Ovary (tissue), 7 donors: ENCODE measurements at regions not wholly inside any gene's neighbourhood (a gene's known extent, or its start where the extent isn't known, plus 50 kb on each side); places are given as distances from the start of the nearest gene placed in this dataset.

Experiments
- DNase-seq, 5 donors: peaks; one replicate each; pipeline ENCODE4 v3.0.0-alpha.2; 2019 to 2020
- H3K27ac ChIP-seq, 2 donors: fragments of 200-600 bp; one replicate each; pipeline versions ENCODE4 v1.5.1 to v1.8.0; 2019 to 2022
- H3K27me3 ChIP-seq: fragments of 200-600 bp; one replicate; pipeline ENCODE4 v1.8.0; 2022
- H3K36me3 ChIP-seq: fragments of 200-600 bp; sonication (generic); one replicate; pipeline ENCODE4 v1.5.1; 2019
- H3K4me1 ChIP-seq: one replicate; pipeline ENCODE4 v1.8.1; 2013; ENCODE audit warnings: mild to moderate bottlenecking, moderate library complexity; ENCODE audit not compliant: insufficient read depth
- H3K4me3 ChIP-seq: fragments of 200-600 bp; sonication (generic); one replicate; pipeline ENCODE4 v1.5.1; 2017
- H3K9me3 ChIP-seq, 2 donors: fragments of 200-600 bp in 1 of 2; sonication (generic) in 1 of 2; one replicate each; pipeline versions ENCODE4 v1.5.1 to v1.8.1; 2013 to 2019; ENCODE audit warnings: mild to moderate bottlenecking in 1 of 2, moderate library complexity in 1 of 2
- CTCF ChIP-seq, 3 donors: fragments of 450-650 bp in 2 of 3; fragments of 200-600 bp in 1 of 3; IDR thresholded peaks; one replicate each; pipeline versions ENCODE4 v1.5.1 to v1.8.0; 2016 to 2022; ENCODE audit warnings: antibody characterized with exemption in 3 of 3, mild to moderate bottlenecking in 1 of 3
- EP300 ChIP-seq: sonication (generic); formaldehyde crosslinking; IDR thresholded peaks from one replicate; pipeline ENCODE4 v1.6.1; 2017; ENCODE audit warnings: antibody characterized with exemption
- POLR2A ChIP-seq: fragments of 450-650 bp; IDR thresholded peaks from one replicate; pipeline ENCODE4 v1.6.1; 2017; ENCODE audit warnings: antibody characterized with exemption, mild to moderate bottlenecking, moderate library complexity
- WGBS, 3 donors: extraction: QIAGEN DNeasy Blood & Tissue Kit in 1 of 3; methylation state at CpG; one replicate each; pipeline versions ENCODE4 v1.1.5 to v1.1.7; 2013 to 2017; 5-methylcytosine and 5-hydroxymethylcytosine counted together
- intact Hi-C, 4 donors: fragments of 100-400 bp; cut with DNase I; formaldehyde crosslinking; loops; one replicate each; pipeline versions ENCODE4 v1.11.0 to v1.15.1; 2022 to 2023
- donor health status: DM: no; HTN: no; CAD: no; lungs with moderate emphysema.
- donor health status: DM: no; HTN: no; CAD: no.
- donor health status: Bipolar disorder and iron deficiency.
- donor health status: DM: no; HTN: no; CAD: no.
- donor health status: DM: yes; HTN: yes; CAD: no.

GRCh38 chr5:62931153-62931950, 352.7 kb downstream of the LRRC70 start:
- no peaks in the 10 kb centered on the region for H3K27me3 ChIP-seq
- H3K36me3 ChIP-seq = no peaks in the 10 kb centered on the region
- TF ChIP-seq CTCF (IDR thresholded peaks at IDR 0.05) = no peak
- H3K4me3 ChIP-seq = no peak overlapping the region
- DNase-seq = no peak
- intact Hi-C loops = no loop called here
- H3K9me3 ChIP-seq = no peaks in the 10 kb centered on the region
- WGBS, 3 donors = 83 to 91% (median 84%) methylated on average over 3 of the region's 3 CpGs
- H3K4me1 ChIP-seq = peaks cover 3% of the 10 kb centered on the region
- H3K27ac ChIP-seq = no peak overlapping the region

GRCh38 chr5:62922191-62922590, 343.6 kb downstream of the LRRC70 start:
- TF ChIP-seq POLR2A (no peak), EP300 (no peak), CTCF (IDR thresholded peaks at IDR 0.05) (no peak)
- 5 to 18% (median 5%) methylated on average over 3 of the region's 3 CpGs for WGBS, 3 donors
- no peaks in the 10 kb centered on the region for H3K27me3 ChIP-seq
- no peaks in the 10 kb centered on the region for H3K9me3 ChIP-seq
- intact Hi-C loops = no loop called here
- no peak overlapping the region for H3K4me3 ChIP-seq
- H3K27ac ChIP-seq = peak overlapping the region in 1 of 2 donors; percentile 50
- peaks cover 9% of the 10 kb centered on the region for H3K4me1 ChIP-seq
- no peaks in the 10 kb centered on the region for H3K36me3 ChIP-seq
- no peak for DNase-seq

- H3K27me3 ChIP-seq = no peaks in the 10 kb centered on the region
- peaks cover 9% of the 10 kb centered on the region for H3K4me1 ChIP-seq
- H3K4me3 ChIP-seq = no peak overlapping the region
- H3K36me3 ChIP-seq = no peaks in the 10 kb centered on the region
- DNase-seq = no peak
- H3K27ac ChIP-seq = peak overlapping the region in 1 of 2 donors; percentile 50
- H3K9me3 ChIP-seq = no peaks in the 10 kb centered on the region
- no peak for TF ChIP-seq CTCF (IDR thresholded peaks at IDR 0.05)
- no peak for TF ChIP-seq EP300
- TF ChIP-seq POLR2A = no peak
- 6 to 29% (median 14%) methylated on average over 1 of the region's 1 CpG for WGBS, 3 donors
- intact Hi-C loops = no loop called here
Measured at GRCh38 chr5:62920856-62921255, 342.2 kb downstream of the LRRC70 start.

- WGBS, 3 donors = 86 to 90% (median 88%) methylated on average over 1 of the region's 1 CpG
- TF ChIP-seq POLR2A = no peak
- TF ChIP-seq EP300 = no peak
- TF ChIP-seq CTCF (IDR thresholded peaks at IDR 0.05) = no peak
- Histone ChIP-seq H3K9me3 (no peaks in the 10 kb centered on the region), H3K27me3 (no peaks in the 10 kb centered on the region), H3K4me1 (no peaks in the 10 kb centered on the region), H3K36me3 (no peaks in the 10 kb centered on the region), H3K4me3 (no peak overlapping the region), H3K27ac (no peak overlapping the region)
- intact Hi-C loops = no loop called here
- no peak for DNase-seq
Measured at GRCh38 chr5:62909326-62909725, 330.7 kb downstream of the LRRC70 start.
